ENCODE measurements at regions not wholly inside any gene's neighbourhood (a gene's known extent, or its start where the extent isn't known, plus 50 kb on each side); places are given as distances from the start of the nearest gene placed in this dataset.

DNA sequence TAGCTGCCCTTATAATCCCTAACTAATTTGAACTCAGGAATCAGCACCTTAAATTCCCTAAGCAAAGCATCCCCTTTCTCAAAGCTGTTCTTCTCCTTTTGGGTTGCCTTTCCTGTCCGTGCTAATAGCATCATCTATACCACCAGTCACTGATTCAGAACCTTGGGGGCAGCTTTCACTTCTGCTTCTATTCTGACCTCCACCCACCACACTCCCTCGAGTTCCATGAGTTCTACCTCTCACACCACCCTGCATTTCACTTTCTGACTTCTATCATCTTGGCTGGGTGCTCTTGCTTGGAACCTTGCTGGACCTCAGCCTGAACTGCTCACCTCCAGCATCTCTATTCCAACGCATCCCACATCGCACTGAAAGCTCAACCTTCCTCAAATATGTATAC lies 55.4 kb upstream of the KCNMB2 start:
- DNase-seq (ENCODE audit: low spot score): no peak

DNA sequence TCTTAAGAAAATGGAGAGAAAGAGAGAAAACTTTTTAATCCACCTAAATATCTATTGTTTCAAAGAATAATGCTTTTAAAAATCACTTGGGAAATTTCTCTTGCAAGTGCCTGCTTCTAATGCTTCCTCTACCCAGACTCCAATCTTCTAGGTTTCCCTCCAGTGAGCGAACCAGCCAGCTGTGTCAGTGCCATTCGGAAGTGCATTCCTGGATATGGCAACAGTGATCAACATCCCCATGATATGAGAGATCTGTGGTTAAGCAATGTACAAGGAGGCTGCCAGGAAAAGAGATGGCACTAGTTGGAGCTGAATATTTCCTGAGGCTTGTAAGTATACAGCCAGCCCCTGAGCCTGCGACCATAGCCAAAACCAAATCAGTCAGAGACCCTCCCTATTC lies 53.3 kb upstream of the KCNMB2 start:
- no peak for DNase-seq (ENCODE audit: low spot score)

DNA sequence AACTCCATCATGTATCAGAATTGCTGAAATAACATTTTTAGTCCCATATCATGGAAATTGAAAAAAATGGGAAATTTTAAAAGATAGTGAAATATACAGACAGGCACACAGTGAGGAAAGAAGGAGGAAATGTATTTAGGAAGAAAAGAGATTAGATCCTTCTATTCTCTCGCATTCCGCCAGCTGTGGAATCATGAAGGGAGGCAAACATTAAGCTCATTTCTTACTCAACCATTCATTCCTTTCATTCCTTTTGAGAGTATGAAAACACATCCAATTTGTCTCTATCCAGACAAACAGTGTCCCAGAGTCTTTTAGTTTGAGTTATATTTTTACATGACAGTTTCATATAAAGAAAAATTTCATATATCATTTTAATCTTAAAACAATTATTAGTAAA lies 52.5 kb upstream of the KCNMB2 start:
- DNase-seq (ENCODE audit: low spot score): no peak

DNA sequence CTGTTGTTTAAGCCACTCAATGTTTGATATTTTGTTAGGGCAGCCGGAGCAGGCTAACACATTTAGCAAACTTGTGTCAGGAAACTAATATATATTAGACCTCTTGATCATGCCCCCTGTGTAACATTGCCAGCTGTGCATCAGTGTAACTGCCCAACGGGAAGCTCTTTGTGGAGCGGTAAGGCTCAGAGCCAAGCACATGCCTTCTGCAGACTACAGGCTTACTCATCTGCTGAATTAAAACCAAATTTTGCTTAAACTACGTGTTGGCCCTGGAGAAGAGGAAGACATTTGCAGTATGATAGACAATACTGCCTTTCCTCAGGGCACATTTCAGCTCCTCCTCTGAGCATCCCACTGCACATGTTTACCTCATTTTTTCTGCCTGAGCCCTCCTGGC lies 50.5 kb upstream of the KCNMB2 start:
- DNase-seq (ENCODE audit: low spot score): no peak
